ENCODE measurements at regions not wholly inside any gene's neighbourhood (a gene's known extent, or its start where the extent isn't known, plus 50 kb on each side); places are given as distances from the start of the nearest gene placed in this dataset.
"Not testable (repeated sequence)": the region's sequence is repeated elsewhere in the genome, so short reads cannot be mapped to it uniquely, and the experiment has no call there.

- H3K4me3 ChIP-seq (ENCODE audit: low read depth, low read length): no peak overlapping the region
- no peak for DNase-seq (ENCODE audit: low read depth, low spot score)
- in situ Hi-C loops (cut with HindIII; ENCODE audit: low sequenced_read_pairs): no loop called here
- TF ChIP-seq CTCF (IDR thresholded peaks at IDR 0.05; ENCODE audit: low read depth, low read length): no peak
Measured at GRCh38 chr1:223038288-223039006, 104.6 kb downstream of the TLR5 start.

- in situ Hi-C loops (cut with HindIII; ENCODE audit: low sequenced_read_pairs): no loop called here
- H3K4me3 ChIP-seq (ENCODE audit: low read depth, low read length): no peak overlapping the region
- DNase-seq (ENCODE audit: low read depth, low spot score): no peak
- TF ChIP-seq CTCF (IDR thresholded peaks at IDR 0.05; ENCODE audit: low read depth, low read length): no peak
Measured at GRCh38 chr1:223039990-223040389, 103.1 kb downstream of the TLR5 start.

GRCh38 chr1:223041481-223041880 is 101.6 kb downstream of the TLR5 start:
- in situ Hi-C loops (cut with HindIII; ENCODE audit: low sequenced_read_pairs): no loop called here
- TF ChIP-seq CTCF (IDR thresholded peaks at IDR 0.05; ENCODE audit: low read depth, low read length): no peak
- DNase-seq (ENCODE audit: low read depth, low spot score): no peak
- H3K4me3 ChIP-seq (ENCODE audit: low read depth, low read length): no peak overlapping the region

- no peak overlapping the region for H3K4me3 ChIP-seq (ENCODE audit: low read depth, low read length)
- TF ChIP-seq CTCF (IDR thresholded peaks at IDR 0.05; ENCODE audit: low read depth, low read length): no peak
- DNase-seq (ENCODE audit: low read depth, low spot score): no peak
- in situ Hi-C loops (cut with HindIII; ENCODE audit: low sequenced_read_pairs): no loop called here
Measured at GRCh38 chr1:223045164-223045957, 97.7 kb downstream of the TLR5 start.

GRCh38 chr1:223046011-223046410 is 97.0 kb downstream of the TLR5 start:
- in situ Hi-C loops (cut with HindIII; ENCODE audit: low sequenced_read_pairs): no loop called here
- no peak overlapping the region for H3K4me3 ChIP-seq (ENCODE audit: low read depth, low read length)
- DNase-seq (ENCODE audit: low read depth, low spot score): no peak
- no peak for TF ChIP-seq CTCF (IDR thresholded peaks at IDR 0.05; ENCODE audit: low read depth, low read length)

- in situ Hi-C loops (cut with HindIII; ENCODE audit: low sequenced_read_pairs); DNase-seq (ENCODE audit: low read depth, low spot score): not testable (repeated sequence)
Measured at GRCh38 chr1:223046463-223046862, 96.6 kb downstream of the TLR5 start.

GRCh38 chr1:223048026-223048425 is 95.0 kb downstream of the TLR5 start:
- in situ Hi-C loops (cut with HindIII; ENCODE audit: low sequenced_read_pairs): no loop called here
- no peak overlapping the region for H3K4me3 ChIP-seq (ENCODE audit: low read depth, low read length)
- DNase-seq (ENCODE audit: low read depth, low spot score): no peak
- TF ChIP-seq CTCF (IDR thresholded peaks at IDR 0.05; ENCODE audit: low read depth, low read length): no peak

More at GRCh38 chr1:223046463-223046862, 96.6 kb downstream of the TLR5 start:
- H3K4me3 ChIP-seq (ENCODE audit: low read depth, low read length): not testable (repeated sequence)

All from astrocyte of the spinal cord (primary cell).